ENCODE measurements at regions not wholly inside any gene's neighbourhood (a gene's known extent, or its start where the extent isn't known, plus 50 kb on each side); places are given as distances from the start of the nearest gene placed in this dataset.

DNA sequence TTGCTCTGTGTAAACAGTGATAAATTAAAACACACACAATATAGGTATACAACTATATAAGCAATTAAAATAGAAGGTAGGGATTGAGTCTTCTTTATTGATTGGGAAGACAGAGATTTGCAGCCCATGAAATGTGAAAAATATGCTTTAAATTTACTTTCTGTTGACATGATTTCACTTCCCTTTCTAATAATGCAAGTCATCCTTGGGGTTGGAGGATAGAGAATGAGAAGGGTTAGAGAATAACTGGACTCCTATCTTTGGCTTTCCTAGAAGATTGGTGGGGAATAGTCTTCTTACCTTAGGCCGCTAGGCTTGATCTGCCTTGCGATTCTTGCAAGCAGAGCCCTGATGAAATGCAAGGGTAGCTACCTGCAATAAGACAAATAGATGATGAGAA, 339.8 kb downstream of the NYAP2 start:
- H3K4me3 ChIP-seq (ENCODE audit: low read depth in 1 of 2, low read length in 1 of 2), result no peak overlapping the region
- H3K4me1 ChIP-seq (ENCODE audit: control insufficient read depth in 1 of 2, insufficient read depth in 1 of 2, low read depth in 1 of 2, low read length in 1 of 2), result no peaks in the 10 kb centered on the region
- H3K9me3 ChIP-seq, result no peaks in the 10 kb centered on the region
- no peak overlapping the region for H3K27ac ChIP-seq
- H3K27me3 ChIP-seq, result no peaks in the 10 kb centered on the region
- TF ChIP-seq, protein P1, sequence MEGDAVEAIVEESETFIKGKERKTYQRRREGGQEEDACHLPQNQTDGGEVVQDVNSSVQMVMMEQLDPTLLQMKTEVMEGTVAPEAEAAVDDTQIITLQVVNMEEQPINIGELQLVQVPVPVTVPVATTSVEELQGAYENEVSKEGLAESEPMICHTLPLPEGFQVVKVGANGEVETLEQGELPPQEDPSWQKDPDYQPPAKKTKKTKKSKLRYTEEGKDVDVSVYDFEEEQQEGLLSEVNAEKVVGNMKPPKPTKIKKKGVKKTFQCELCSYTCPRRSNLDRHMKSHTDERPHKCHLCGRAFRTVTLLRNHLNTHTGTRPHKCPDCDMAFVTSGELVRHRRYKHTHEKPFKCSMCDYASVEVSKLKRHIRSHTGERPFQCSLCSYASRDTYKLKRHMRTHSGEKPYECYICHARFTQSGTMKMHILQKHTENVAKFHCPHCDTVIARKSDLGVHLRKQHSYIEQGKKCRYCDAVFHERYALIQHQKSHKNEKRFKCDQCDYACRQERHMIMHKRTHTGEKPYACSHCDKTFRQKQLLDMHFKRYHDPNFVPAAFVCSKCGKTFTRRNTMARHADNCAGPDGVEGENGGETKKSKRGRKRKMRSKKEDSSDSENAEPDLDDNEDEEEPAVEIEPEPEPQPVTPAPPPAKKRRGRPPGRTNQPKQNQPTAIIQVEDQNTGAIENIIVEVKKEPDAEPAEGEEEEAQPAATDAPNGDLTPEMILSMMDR (IDR thresholded peaks at IDR 0.05), result no peak
- no peaks in the 10 kb centered on the region for H3K36me3 ChIP-seq

DNA sequence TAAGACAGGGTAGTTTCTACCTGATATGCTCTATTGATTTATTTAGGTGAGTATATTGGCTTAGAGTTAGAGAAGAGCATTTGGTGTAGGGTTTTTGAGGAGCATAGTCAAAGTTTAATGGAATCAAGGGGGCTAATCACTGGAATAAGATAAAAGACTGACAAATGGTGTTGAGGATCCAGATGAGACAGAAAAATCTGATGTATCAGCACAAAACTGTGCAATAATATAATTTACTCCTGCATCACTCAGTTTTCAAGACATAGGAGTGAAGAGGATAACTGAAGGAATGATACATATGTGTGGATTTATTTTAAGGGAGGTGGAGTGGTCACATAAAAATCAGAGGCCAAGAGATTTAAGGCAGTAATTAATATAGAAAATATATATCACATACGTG, 339.2 kb downstream of the NYAP2 start:
- TF ChIP-seq, protein P1 (IDR thresholded peaks at IDR 0.05), result no peak
- H3K4me3 ChIP-seq (ENCODE audit: low read depth in 1 of 2, low read length in 1 of 2), result no peak overlapping the region
- H3K36me3 ChIP-seq, result no peaks in the 10 kb centered on the region
- H3K9me3 ChIP-seq, result no peaks in the 10 kb centered on the region
- H3K27ac ChIP-seq, result no peak overlapping the region
- H3K4me1 ChIP-seq (ENCODE audit: control insufficient read depth in 1 of 2, insufficient read depth in 1 of 2, low read depth in 1 of 2, low read length in 1 of 2), result no peaks in the 10 kb centered on the region
- H3K27me3 ChIP-seq, result no peaks in the 10 kb centered on the region

DNA sequence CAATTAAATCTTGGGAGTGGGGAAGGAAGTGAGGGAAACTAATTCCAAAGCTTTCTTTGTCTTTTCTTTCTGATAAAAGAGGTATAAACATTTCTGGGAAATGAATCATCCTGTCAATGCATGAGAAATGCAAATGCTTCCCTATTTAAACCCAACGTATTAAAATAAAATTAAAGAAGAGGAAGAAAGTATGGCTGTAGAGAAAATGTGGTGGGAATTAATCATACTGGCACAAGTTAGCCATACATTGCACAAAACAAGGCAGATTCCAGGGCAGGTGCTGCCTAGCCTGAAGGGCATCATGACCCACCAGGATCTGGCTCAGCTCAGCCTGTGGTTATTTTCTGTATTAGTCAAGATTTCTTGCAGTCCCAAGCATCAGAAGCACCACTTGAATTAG, 338.0 kb downstream of the NYAP2 start:
- TF ChIP-seq, protein P1 (IDR thresholded peaks at IDR 0.05), result no peak
- no peaks in the 10 kb centered on the region for H3K27me3 ChIP-seq
- no peaks in the 10 kb centered on the region for H3K4me1 ChIP-seq (ENCODE audit: control insufficient read depth in 1 of 2, insufficient read depth in 1 of 2, low read depth in 1 of 2, low read length in 1 of 2)
- H3K4me3 ChIP-seq (ENCODE audit: low read depth in 1 of 2, low read length in 1 of 2), result no peak overlapping the region
- no peak overlapping the region for H3K27ac ChIP-seq
- no peaks in the 10 kb centered on the region for H3K9me3 ChIP-seq
- no peaks in the 10 kb centered on the region for H3K36me3 ChIP-seq

DNA sequence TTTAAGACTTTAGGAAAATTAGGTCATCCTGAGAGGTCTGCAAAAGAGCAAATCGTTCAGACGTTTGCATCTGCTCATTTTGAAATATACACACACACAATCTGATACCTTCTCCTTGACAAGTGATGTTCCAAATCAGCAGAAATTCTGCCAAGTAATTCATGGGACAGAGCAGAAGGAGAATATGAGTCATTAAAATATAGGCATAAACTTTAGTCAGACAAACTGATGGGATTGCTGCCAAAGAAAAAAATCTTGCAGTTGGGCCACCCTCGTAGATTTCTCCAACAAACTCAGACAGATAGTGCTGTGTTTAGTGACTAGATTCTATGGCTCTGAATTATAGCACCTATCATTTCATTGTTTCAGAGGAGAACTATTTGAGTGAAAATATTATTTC, 336.3 kb downstream of the NYAP2 start:
- no peaks in the 10 kb centered on the region for H3K36me3 ChIP-seq
- H3K9me3 ChIP-seq, result no peaks in the 10 kb centered on the region
- H3K4me3 ChIP-seq (ENCODE audit: low read depth in 1 of 2, low read length in 1 of 2), result no peak overlapping the region
- H3K27me3 ChIP-seq, result no peaks in the 10 kb centered on the region
- TF ChIP-seq, protein P1 (IDR thresholded peaks at IDR 0.05), result no peak
- H3K27ac ChIP-seq, result no peak overlapping the region
- no peaks in the 10 kb centered on the region for H3K4me1 ChIP-seq (ENCODE audit: control insufficient read depth in 1 of 2, insufficient read depth in 1 of 2, low read depth in 1 of 2, low read length in 1 of 2)

DNA sequence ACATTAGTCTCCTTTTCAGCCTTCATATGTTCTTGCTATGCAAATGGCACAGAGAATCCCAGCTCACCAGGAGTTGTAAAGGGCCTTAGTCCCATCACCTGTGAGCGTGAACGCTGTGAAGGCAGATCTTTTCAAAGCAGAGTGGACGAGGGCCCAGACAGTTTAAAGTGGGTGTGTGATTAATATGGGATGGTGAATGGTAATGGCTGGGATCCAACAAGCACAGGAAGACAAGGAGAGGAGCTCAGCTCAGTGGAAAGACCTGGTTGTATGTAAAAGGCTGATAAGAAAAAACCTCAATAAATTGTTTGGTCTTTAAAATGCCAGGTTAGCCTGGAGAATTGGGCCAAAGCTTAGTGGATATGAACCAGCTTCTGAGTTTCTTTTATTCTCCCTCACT, 326.2 kb downstream of the NYAP2 start:
- TF ChIP-seq, protein P1 (IDR thresholded peaks at IDR 0.05), result no peak
- no peak overlapping the region for H3K27ac ChIP-seq
- H3K4me3 ChIP-seq (ENCODE audit: low read depth in 1 of 2, low read length in 1 of 2), result no peak overlapping the region
- no peaks in the 10 kb centered on the region for H3K4me1 ChIP-seq (ENCODE audit: control insufficient read depth in 1 of 2, insufficient read depth in 1 of 2, low read depth in 1 of 2, low read length in 1 of 2)
- H3K36me3 ChIP-seq, result no peaks in the 10 kb centered on the region
- no peaks in the 10 kb centered on the region for H3K9me3 ChIP-seq
- no peaks in the 10 kb centered on the region for H3K27me3 ChIP-seq

Measured in neutrophil (primary cell).